GM18907 (cell line): ENCODE measurements at regions not wholly inside any gene's neighbourhood (a gene's known extent, or its start where the extent isn't known, plus 50 kb on each side); places are given as distances from the start of the nearest gene placed in this dataset.
"Not testable (repeated sequence)": the region's sequence is repeated elsewhere in the genome, so short reads cannot be mapped to it uniquely, and the experiment has no call there.

Experiments used
- ATAC-seq: cut with Tn5 transposase; IDR thresholded peaks from one replicate; pipeline ENCODE4 v1.9.1; 2021; ENCODE audit warnings: mild to moderate bottlenecking, moderate library complexity; ENCODE audit not compliant: unreplicated experiment

DNA sequence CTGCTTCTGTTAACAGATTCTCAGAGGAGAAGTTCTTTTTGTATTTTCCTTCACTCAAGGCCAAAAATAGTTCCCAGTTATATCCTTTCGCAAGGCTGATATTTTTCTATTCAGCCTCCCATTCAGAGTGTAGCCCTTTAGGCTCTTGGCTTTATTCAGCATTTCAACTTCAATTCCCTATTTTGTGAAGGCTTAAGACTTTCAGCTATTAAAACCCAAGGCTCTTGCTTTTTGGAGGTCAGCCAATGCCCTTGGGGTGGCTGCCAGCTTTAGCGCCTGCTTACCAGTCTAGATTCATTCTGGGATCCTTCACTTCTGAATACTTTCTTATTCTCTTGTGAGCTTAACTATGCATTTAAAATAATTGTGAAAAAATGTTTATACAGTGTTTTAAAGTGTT, 57.3 kb upstream of the ADGRA3 start:
- no peak for ATAC-seq

DNA sequence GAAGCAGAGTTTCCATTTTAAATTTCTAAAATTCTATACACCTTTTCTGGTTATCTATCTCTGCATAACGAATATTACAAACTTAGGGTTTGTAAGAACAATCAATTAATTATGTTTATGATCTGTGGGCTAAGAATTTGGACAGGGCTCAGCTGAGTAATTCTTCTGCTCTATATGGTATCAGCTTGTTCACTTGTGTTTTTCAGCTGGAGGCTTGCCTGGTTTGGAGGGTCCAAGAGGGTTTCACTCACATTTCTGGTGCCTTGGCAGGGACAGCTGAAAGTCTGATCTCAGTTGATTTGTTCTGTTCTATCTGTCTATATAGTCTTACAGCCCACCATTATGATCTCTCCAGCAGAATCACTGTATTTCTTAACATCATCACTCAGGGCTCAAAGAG, 57.8 kb upstream of the ADGRA3 start:
- no peak for ATAC-seq

DNA sequence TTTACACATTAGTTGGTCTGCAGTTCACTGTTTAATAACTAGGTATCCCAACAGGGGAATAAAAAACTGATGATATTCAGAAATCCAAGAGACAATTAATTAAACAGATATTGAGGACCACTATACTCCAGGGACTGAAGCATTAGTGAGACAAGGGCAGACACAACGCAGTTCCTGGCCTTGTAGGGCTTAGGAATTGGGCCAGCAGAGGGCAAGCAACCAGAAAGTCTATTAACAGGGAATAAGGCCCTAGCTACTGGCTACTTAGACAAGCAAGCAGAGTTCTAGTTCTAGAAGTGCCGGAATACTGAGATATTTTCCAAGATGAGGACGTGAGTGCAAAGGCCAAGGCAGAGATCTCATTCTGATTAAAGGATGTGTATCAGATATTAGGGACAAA, 58.6 kb upstream of the ADGRA3 start:
- ATAC-seq: no peak

DNA sequence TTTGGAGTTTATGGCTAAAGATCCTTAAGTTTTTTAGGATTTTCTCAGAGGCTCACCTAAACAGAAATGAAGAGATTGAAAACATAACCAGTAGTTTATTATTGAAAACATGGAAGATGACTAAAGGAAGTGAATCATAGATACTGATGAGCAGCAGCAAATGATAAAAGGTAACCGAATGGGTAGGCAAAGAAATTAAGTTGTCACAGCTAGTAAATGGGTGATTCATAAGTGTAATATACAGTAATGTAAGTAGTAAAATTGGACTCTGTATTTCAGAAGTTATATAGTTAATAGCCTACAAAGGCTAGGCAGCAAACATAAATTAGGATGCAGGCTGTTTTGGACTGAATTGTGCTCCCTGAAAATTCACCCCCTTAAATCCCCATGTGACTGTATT, 59.0 kb upstream of the ADGRA3 start:
- ATAC-seq: no peak

DNA sequence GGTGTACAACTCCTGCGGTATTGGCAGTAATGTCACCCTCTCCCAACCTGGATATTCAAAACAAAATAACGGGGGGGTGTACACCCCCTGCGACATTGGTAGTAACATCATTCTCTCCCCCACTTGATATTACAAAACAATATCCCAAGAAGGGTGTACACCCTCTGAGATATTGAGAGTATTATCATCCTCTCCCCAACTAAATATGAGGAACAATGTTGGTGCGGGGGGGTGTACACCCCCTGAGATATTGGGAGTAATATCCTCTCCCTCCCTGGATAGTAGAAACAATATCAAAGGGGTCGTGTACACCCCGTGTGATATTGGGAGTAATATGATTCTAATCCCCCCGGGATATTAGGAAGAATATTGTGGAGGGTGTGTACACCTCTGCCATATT, 71.4 kb upstream of the ADGRA3 start:
- ATAC-seq: no peak

DNA sequence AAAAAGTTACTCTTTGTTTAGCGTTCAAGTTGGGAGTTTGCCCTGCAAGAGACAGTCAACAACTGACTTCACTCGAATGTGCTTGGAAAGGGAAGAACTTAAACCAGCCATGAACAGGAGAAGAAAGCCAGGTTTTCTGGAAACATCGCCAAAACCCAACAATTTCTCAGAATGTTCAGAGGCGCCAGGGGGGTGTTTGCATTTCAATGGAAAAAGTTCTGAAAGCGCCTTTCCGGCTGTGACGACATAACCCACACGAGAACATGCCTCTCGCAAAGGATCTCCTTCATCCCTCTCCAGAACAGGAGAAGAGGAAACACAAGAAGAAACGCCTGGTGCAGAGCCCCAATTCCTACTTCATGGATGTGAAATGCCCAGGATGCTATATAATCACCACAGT, 78.1 kb upstream of the ADGRA3 start:
- no peak for ATAC-seq

DNA sequence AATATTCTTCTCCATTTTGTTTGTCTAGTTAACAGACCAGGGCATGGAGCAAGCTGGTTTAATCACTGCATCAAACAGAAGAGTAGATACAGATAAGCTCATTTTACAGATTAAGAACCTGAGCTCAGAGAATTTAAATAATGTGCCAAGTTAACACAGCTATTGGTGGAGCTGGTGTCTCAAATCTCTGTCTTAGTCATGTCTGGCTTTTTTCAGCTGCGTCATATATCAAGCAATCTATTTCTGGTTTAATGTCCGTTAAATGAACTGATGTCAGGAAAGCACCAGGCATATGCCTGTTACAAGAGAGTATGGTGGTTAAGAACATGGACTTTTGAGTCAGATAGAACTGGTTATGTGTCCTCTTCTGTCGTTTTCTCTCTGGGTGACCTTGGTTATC, 79.8 kb upstream of the ADGRA3 start:
- peak; percentile 85 for ATAC-seq

DNA sequence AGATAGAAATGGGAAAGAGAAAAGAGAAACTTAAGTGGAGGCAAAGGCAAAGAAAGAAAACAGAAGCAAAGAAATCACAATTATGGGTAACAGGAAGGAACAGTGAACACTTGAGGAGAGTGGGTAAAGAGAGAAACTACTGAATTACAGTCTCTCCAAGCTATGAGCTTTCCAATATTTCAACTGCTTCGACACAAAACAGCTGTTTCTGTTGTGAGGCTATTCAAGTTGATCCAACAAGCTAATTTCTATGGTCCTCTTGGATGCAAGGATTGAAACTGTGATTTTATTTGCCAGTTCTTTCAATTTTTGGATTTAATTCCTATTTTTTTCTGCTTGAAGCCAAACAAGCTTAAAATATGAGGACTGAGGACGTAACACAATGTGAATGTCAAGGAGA, 80.5 kb upstream of the ADGRA3 start:
- ATAC-seq: no peak

DNA sequence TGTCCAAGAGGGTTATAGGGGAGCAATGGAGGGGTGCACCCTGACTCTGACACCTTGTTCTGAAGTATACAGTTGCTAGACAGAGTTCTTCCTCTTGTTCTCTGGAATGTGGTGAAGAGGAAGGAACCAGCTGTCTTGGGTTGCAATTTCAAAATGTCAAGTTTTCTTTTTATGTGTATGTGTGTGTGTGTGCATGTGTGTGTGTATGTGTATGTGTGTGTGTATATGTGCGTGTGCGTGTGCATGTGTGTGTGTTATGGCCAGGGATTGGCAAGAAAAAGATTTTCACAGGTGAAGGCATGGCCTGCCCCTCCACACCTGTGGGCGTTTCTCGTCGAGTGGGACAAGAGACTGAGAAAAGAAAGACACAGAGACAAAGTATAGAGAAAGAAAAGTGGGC, 81.6 kb upstream of the ADGRA3 start:
- no peak for ATAC-seq

DNA sequence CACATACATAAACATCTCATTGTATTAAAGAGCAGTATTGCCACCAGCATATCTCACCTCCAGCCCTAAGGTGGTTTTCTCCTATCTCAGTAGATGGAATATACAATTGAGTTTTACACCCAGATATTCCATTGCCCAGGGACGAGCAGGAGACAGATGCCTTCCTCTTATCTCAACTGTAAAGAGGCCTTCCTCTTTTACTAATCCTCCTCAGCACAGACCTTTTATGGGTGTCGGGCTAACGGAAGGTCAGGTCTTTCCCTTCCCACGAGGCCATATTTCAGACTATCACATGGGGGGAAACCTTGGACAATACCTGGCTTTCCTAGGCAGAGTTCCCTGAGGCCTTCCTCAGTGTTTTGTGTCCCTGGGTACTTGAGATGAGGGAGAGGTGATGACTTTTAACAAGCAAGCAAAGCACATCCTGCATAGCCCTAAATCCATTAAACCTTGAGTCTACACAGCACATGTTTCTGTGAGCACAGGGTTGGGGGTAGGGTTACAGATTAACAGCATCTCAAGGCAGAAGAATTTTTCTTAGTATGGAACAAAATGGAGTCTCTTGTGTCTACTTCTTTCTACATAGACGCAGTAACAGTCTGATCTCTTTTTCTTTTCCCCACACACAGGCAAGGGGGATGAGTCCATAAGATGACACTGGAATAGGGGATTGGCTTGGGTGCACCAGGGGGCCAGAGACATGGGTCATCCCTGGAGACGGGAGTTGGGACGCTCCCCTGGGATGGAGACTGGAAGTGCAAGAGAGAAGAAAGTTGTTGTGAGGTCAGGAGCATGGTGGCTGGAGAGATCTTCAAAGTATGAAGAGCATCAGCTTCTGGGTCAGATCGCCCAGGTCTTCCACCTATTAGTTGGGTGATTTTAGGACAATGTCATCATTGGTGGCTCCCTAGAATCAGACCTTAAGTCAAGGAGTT, 82.5 kb upstream of the ADGRA3 start:
- ATAC-seq: not testable (repeated sequence)

DNA sequence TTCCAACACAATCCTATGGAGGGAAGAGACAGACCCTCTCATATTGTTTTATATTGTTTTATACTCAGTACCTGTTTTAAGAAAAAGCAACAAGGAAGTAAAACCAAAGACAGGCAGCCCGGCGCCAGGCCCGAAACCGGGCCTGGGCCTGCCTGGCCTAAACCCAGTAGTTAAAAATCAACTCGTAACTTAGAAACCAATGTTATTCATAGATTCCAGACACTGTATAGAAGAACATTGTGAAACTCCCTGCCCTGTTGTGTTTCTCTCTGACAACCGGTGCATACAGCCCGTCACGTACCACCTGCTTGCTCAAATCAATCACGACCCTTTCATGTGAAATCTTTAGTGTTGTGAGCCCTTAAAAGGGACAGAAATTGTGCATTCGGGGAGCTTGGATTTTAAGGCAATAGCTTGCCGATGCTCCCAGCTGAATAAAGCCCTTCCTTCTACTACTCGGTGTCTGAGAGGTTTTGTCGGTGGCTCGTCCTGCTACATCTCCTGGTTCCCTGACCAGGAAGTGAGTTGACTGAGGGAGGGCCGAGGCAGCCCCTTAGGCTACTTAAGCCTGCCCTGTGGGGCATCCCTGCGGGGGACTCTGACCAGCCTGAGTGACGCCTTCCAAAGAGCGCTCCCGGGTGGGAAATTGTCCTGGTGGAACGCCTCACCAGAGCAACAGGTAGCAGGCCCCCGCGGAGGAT, 83.5 kb upstream of the ADGRA3 start:
- ATAC-seq: not testable (repeated sequence)

DNA sequence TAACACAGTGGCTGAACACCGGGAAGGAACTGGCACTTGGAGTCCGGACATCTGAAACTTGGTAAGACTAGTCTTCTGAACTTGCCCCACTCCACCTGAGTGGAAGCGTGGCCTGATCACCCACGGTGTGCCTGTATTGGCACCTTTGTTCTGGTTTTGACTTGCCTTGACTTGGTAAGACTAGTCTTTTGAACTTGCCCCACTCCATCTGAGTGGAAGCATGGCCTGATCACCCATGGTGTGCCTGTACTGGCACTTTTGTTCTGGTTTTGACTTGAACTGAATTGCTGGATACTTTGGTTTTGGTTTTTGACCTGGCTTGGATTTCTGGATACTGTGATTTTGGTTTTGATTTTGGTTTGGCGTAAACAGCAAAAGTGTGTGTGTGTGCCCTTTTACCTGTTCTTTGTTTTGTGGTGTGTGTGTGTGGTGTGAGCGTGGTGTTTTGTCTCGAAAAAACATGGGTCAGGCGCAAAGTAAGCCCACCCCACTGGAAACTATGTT, 84.1 kb upstream of the ADGRA3 start:
- ATAC-seq: not testable (repeated sequence)

DNA sequence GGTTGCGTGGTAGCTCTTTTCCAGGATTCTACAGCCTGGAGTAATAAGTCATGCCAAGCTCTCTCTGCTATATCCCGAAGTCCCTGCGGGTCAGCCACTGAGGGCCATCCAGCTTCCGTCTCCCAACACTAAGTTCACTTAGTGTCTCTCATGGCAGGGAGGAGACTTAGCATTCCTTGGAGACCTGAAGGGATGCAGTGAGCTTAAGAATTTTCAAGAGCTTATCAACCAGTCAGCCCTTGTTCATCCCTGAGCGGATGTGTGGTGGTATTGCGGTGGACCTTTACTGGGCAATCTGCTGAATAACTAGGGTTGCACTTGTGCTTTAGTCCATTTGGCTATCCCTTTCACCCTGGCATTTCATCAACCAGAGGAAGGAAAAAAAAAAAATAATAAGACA, 85.8 kb upstream of the ADGRA3 start:
- ATAC-seq: not testable (repeated sequence)

DNA sequence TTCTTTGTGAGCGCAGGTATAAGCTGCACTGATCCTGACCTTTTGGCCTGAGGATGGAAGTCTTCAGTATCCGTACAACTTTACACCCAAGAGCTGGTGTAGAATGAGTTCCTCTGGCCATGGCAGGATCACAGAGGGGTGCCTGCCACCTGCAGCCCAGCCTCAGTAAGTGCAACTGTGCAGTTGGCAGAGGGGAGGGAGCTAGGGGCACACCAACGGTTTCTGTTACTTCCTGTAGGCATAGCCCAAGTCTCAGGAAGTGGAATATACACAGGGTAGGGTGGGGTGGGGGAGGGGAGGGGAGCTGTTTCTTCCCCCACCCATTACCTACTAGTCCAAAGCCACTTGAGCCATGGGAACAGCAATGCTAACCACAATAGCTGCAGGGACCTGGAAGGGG, 85.4 kb upstream of the GBA3 start:
- peak; percentile 98 for ATAC-seq

DNA sequence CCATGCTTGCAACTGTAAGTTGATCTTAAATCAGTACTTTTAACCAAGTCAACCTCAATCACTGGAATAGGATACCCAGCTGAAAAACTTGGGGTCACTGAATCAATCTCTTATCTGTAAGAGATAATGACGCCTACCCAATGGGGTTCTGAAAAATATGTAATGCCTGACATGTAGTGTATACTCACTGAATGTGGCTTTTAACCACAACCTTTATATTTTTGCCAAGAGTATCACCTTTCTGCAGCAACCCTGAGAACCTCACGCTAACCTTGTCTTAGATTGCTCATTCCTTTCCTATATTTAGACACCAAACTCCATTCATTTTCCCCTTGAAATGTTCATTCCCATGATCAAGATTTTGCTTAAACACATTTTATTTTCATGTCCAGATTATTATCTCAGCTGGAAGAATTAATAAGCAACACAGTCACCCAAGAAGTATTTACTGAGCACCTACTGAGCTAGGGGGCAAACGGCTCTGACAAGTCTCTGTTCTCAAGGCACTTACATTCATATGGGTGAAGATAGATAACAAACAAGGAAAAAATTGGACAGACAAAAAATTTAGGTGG, 82.7 kb upstream of the GBA3 start:
- not testable (repeated sequence) for ATAC-seq

DNA sequence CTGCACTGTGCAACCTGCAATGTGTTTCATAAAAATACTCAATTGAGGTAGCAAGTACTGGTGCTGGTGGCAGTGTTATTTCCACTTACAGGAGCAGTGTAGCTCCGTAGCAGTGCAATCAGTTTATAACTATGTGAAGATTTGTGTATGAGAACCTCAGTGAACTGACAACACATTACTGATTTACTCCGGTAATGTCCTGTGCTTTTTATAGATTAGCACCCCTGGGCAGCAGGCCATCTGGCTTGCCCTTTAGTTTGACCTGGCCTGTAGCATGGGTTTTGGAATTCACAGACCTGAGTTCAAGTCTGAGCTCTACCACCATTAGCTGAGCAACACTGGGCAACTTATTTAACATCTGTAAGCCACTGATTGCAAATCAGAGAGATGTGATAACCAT, 78.6 kb upstream of the GBA3 start:
- no peak for ATAC-seq

DNA sequence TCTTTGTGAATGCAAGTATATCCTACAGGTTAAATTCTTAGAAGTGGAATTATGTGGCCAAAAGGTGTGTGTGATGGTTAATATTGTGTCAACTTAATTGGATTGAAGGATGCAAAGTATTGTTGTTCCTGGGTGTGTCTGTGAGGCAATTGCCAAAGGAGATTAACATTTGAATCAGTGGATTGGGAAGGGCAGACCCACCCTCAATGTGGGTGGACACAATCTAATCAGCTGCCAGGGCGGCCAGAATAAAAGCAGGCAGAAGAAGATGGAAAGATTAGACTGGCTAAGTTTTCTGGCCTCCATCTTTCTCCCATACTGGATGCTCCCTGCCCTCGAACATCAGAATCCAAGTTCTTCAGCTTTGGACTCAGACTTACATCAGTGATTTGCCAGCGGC, 76.2 kb upstream of the GBA3 start:
- ATAC-seq: no peak

DNA sequence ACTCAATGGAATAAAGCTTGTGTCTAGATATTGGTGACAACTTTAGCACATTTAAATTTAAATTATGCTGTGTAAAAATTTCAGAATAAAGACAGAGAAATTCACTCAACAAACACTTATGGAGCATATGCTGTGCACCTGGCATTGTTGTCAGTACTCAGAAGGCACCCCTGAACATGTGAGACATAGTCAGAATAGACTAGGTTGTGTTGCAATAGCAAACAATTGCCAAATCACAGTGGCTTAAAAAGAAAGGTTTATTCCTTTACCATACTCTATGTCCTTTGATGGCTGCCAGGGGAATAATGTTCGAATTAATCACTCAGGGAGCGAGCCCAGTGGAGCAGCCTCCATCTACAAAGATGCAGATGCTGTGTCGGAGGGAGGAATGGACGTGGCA, 72.6 kb upstream of the GBA3 start:
- ATAC-seq: not testable (repeated sequence)

DNA sequence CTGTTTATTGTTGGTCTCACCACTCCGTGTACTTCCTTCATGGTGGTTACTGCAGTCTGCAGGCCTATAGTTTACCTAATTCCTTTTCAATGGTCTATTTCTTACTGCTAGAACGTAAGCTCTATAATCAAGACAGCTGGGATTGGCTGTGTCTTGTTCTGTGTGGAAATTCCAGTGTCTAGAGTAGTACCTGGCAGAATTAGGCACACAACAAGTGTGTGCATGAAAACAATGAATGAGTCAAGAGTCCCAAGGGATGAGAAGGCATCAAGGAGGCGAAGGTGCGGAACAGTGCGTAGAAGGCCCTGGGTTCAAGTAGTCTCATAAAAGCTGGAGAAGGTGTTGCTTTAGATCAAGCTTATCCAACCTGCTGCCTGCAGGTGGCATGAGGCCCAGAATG, 70.8 kb upstream of the GBA3 start:
- ATAC-seq: not testable (repeated sequence)

DNA sequence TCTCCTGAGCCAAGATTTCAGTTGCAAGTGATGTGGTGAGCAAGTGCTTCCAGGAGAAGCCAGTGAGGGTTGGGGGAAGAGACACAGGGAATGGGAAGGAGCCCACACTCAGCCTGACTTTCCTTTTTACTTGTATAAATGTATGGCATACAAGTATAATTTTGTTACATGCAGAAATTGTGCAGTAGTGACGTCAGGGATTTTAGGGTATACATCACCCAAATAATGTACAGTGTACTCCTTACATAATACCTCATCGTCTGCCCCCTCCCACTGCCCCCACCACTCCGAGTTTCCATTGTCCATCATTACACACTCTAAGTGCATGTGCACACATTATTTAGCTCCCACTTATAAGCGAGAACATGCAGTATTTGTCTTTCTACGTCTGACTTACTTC, 68.7 kb upstream of the GBA3 start:
- ATAC-seq: not testable (repeated sequence)

DNA sequence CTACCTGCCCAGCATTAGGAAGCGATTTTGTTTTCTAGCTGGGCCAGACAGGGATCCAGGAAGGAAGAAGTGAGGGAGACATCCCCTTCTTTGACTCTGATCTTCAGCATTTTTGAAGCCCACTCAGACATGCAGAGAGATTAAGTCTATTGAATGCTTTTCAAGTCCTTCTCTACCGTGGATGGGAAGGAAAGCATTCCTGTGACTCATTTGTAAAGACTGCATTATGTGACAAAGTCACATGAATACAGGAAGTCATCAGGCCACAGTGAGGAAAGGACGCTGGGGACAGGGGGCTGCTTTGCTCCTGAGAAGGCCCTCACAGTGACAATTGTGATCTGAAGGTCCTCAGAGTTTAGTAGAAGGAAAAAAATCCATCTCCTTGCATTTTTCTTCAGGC, 67.4 kb upstream of the GBA3 start:
- ATAC-seq: no peak

DNA sequence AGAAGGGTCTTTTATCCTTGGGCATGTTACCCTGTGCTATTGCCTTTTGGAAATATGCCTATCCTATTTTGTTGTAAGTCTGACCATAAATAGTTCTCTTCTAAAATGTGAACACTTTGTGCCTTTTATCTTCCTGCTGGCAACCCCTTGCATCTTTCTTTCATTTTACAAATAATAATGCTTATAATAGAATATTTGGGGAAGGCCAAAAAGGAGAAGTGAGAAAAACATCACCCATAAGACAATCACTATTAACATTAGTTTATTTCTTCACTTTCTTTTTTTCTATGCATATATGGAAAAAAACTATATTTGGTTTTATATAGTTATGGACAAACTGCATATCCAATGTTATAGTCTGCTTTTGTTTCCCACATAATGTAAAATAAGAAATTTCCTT, 64.9 kb upstream of the GBA3 start:
- not testable (repeated sequence) for ATAC-seq
